Chondrocyte (in vitro differentiated cells): ENCODE measurements at regions not wholly inside any gene's neighbourhood (a gene's known extent, or its start where the extent isn't known, plus 50 kb on each side); places are given as distances from the start of the nearest gene placed in this dataset.

Source experiments
- DNase-seq: peaks from one replicate; pipeline ENCODE4 v3.0.0; 2021; ENCODE audit warnings: mixed read lengths, low spot score
- H3K27ac Mint-ChIP-seq: one replicate; pipeline ENCODE4 v1.8.0; 2021; ENCODE audit warnings: mild to moderate bottlenecking, moderate library complexity, mixed read lengths; ENCODE audit not compliant: unreplicated experiment
- H3K27me3 Mint-ChIP-seq: 2 replicates; pipeline ENCODE4 v1.8.0; 2021; ENCODE audit warnings: low read depth, mixed read lengths
- H3K36me3 Mint-ChIP-seq: 2 replicates; pipeline ENCODE4 v1.8.0; 2021; ENCODE audit warnings: low read depth, mixed read lengths
- H3K4me1 Mint-ChIP-seq: 2 replicates; pipeline ENCODE4 v1.8.0; 2021; ENCODE audit warnings: low read depth, mild to moderate bottlenecking, mixed read lengths
- H3K4me3 Mint-ChIP-seq: one replicate; pipeline ENCODE4 v1.8.0; 2021; ENCODE audit warnings: mild to moderate bottlenecking, moderate library complexity, mixed read lengths; ENCODE audit not compliant: unreplicated experiment
- H3K9me3 Mint-ChIP-seq: 2 replicates; pipeline ENCODE4 v1.8.0; 2021; ENCODE audit warnings: low read depth, mixed read lengths
- TF ChIP-seq, protein P1 (sequence below): fragments of 200-600 bp; sonication (generic); IDR thresholded peaks from 2 replicates; pipeline ENCODE4 v1.5.0; 2021; ENCODE audit warnings: antibody characterized with exemption, mild to moderate bottlenecking, moderate library complexity

- TF ChIP-seq, protein P1, sequence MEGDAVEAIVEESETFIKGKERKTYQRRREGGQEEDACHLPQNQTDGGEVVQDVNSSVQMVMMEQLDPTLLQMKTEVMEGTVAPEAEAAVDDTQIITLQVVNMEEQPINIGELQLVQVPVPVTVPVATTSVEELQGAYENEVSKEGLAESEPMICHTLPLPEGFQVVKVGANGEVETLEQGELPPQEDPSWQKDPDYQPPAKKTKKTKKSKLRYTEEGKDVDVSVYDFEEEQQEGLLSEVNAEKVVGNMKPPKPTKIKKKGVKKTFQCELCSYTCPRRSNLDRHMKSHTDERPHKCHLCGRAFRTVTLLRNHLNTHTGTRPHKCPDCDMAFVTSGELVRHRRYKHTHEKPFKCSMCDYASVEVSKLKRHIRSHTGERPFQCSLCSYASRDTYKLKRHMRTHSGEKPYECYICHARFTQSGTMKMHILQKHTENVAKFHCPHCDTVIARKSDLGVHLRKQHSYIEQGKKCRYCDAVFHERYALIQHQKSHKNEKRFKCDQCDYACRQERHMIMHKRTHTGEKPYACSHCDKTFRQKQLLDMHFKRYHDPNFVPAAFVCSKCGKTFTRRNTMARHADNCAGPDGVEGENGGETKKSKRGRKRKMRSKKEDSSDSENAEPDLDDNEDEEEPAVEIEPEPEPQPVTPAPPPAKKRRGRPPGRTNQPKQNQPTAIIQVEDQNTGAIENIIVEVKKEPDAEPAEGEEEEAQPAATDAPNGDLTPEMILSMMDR, result no peak
- no peak for DNase-seq
- Mint-ChIP-seq H3K36me3 (no peaks in the 10 kb centered on the region), H3K27me3 (no peaks in the 10 kb centered on the region), H3K4me3 (no peak overlapping the region), H3K4me1 (peaks cover 12% of the 10 kb centered on the region), H3K27ac (no peak overlapping the region), H3K9me3 (no peaks in the 10 kb centered on the region)
Observed at GRCh38 chr10:90222372-90222771, 521.0 kb downstream of the KIF20B start.

- no peaks in the 10 kb centered on the region for H3K36me3 Mint-ChIP-seq
- H3K27me3 Mint-ChIP-seq, result no peaks in the 10 kb centered on the region
- no peak overlapping the region for H3K27ac Mint-ChIP-seq
- no peak for DNase-seq
- no peaks in the 10 kb centered on the region for H3K9me3 Mint-ChIP-seq
- TF ChIP-seq, protein P1, result no peak
- peaks cover 12% of the 10 kb centered on the region for H3K4me1 Mint-ChIP-seq
- no peak overlapping the region for H3K4me3 Mint-ChIP-seq
Observed at GRCh38 chr10:90222939-90223338, 521.5 kb downstream of the KIF20B start.

DNA sequence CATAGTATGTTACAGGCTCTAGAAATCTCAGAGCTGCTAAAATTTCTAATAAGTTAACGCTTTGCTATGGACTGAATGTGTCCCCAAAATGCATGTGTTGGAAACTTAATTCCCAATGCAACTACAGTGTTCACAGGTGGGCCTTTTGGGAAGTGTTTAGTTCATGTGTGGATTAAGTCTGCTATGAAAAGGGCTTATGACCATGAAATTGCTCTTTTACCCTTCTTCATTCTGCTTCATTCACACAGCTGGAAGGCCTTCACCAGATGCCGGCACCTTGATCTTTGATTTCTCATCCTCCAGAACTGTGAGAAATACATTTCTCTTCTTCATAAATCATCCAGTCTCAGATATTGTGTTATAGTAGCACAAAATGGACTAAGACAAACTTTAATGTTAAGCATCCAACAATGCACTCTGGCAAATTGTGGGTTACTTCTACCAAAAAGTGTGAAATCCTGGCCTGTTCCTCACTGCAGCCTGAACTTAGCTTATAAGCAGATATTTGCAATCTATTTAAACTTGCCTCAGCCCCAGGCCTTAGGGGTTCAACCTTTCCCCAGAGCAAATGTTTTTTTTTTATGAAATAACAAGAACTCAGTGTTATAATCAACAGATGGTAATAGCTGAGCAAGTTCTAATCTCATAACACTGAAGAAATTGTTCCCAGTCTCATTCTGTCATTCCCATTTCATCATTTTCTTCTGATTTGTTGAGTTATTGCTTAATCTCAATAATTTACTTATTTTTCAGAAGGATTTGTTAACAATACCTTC, 523.6 kb downstream of the KIF20B start:
- H3K4me1 Mint-ChIP-seq, result peaks cover 12% of the 10 kb centered on the region
- H3K9me3 Mint-ChIP-seq, result no peaks in the 10 kb centered on the region
- H3K27me3 Mint-ChIP-seq, result no peaks in the 10 kb centered on the region
- no peak overlapping the region for H3K4me3 Mint-ChIP-seq
- no peaks in the 10 kb centered on the region for H3K36me3 Mint-ChIP-seq
- H3K27ac Mint-ChIP-seq, result no peak overlapping the region
- no peak for DNase-seq
- TF ChIP-seq, protein P1, result no peak

GRCh38 chr10:90226517-90226916, 525.1 kb downstream of the KIF20B start:
- no peak overlapping the region for H3K27ac Mint-ChIP-seq
- H3K36me3 Mint-ChIP-seq, result no peaks in the 10 kb centered on the region
- H3K4me3 Mint-ChIP-seq, result no peak overlapping the region
- TF ChIP-seq, protein P1, result no peak
- DNase-seq, result no peak
- peaks cover 12% of the 10 kb centered on the region for H3K4me1 Mint-ChIP-seq
- H3K9me3 Mint-ChIP-seq, result no peaks in the 10 kb centered on the region
- no peaks in the 10 kb centered on the region for H3K27me3 Mint-ChIP-seq

DNA sequence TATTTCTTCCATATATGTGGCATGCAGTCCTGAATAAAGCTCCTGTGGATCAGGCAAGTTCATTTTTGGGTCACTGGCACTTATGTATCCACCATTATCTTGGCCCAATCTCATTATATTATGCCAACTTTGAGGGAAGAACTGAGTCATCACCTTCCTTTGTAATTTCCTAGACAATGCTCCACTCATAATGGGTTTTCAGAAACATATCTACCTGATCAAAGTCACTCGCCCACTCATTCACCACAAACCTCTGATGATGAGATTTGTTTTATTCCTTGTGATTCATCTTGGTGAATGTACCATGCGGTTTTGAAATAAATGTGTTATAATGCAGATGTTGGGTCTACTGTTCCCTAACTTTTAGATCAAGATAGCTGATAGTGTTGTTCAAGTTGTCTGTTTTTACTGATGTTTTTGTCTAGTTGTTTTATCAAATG, 525.8 kb downstream of the KIF20B start:
- peaks cover 10% of the 10 kb centered on the region for H3K4me1 Mint-ChIP-seq
- H3K9me3 Mint-ChIP-seq, result no peaks in the 10 kb centered on the region
- H3K4me3 Mint-ChIP-seq, result no peak overlapping the region
- no peaks in the 10 kb centered on the region for H3K36me3 Mint-ChIP-seq
- H3K27ac Mint-ChIP-seq, result no peak overlapping the region
- no peak for DNase-seq
- no peaks in the 10 kb centered on the region for H3K27me3 Mint-ChIP-seq
- TF ChIP-seq, protein P1, result no peak
